HepG2 (cell line): ENCODE measurements at regions not wholly inside any gene's neighbourhood (a gene's known extent, or its start where the extent isn't known, plus 50 kb on each side); places are given as distances from the start of the nearest gene placed in this dataset.

Experiments used
- ATAC-seq: fragments of 200-7000 bp; cut with Tn5 transposase; 3 replicates; pipeline ENCODE4 v1.9.1; 2020; ENCODE audit warnings: mild to moderate bottlenecking, moderate library complexity
- BruUV-seq: library from RNA; stranded (reverse); fragments of 400-500 nt; replicated peaks from 2 replicates; lab custom pipeline; 2021; lab: Mats Ljungman, UMichigan
- CTCF ChIA-PET: fragments of 300-600 bp; formaldehyde crosslinking; extraction: SDS; loops from one replicate; lab custom pipeline; 2021; ENCODE audit warnings: low total read pairs, inconsistent platforms, low intra/inter-chr PET ratio; lab: Yijun Ruan, JAX
- POLR2A ChIA-PET: fragments of 350-600 bp; sonication (Branson Sonifier 250); formaldehyde crosslinking; loops from one replicate; lab custom pipeline; 2020; ENCODE audit warnings: antibody characterized with exemption, inconsistent platforms; lab: Yijun Ruan, JAX
- DNase-seq: peaks from one replicate; pipeline ENCODE4 v3.0.0-alpha.2; 2015; ENCODE audit warnings: low spot score
- FAIRE-seq: peaks from 3 replicates; lab custom pipeline; 2011; peaks lifted over from hg19 to GRCh38; lab: Jason Lieb, UNC
- H2AFZ ChIP-seq: one replicate; pipeline ENCODE4 v1.6.1; 2011; ENCODE audit warnings: low read length, inconsistent platforms
- H3K27ac ChIP-seq: fragments of 300-600 bp; 3 replicates; pipeline ENCODE4 v1.8.0; 2011; ENCODE audit warnings: mixed run types, mild to moderate bottlenecking, mixed read lengths, low read length, inconsistent platforms; ENCODE audit not compliant: insufficient read depth; ENCODE audit errors: extremely low read length
- H3K27me3 ChIP-seq, 2 experiments: fragments of 200-600 bp in 1 of 2; 2 replicates in 1 of 2; 3 replicates in 1 of 2; pipeline versions ENCODE4 v1.6.0 to v1.8.0; 2011; ENCODE audit warnings: low read length in 2 of 2, mild to moderate bottlenecking in 2 of 2, moderate library complexity in 2 of 2, inconsistent platforms in 1 of 2; ENCODE audit not compliant: insufficient read depth in 2 of 2, control insufficient read depth in 1 of 2
- H3K36me3 ChIP-seq, 2 experiments: fragments of 200-600 bp in 1 of 2; replicated peaks in 1 of 2; 2 replicates in 1 of 2; 3 replicates in 1 of 2; pipeline versions ENCODE4 v1.5.1 to v1.8.0; 2011; ENCODE audit warnings: low read length in 2 of 2, inconsistent platforms in 1 of 2; ENCODE audit not compliant: insufficient read depth in 2 of 2, control insufficient read depth in 1 of 2
- H3K4me1 ChIP-seq: 2 replicates; pipeline ENCODE4 v1.5.1; 2012; ENCODE audit warnings: low read length, inconsistent platforms; ENCODE audit not compliant: insufficient read depth
- H3K4me2 ChIP-seq: 2 replicates; pipeline ENCODE4 v1.6.0; 2011; ENCODE audit warnings: low read depth, low read length, inconsistent platforms
- H3K4me3 ChIP-seq, 3 experiments: fragments of 200-600 bp in 1 of 3; sonication (generic), shearing (Covaris generic) in 1 of 3; replicated peaks in 1 of 3; 2 replicates each; pipeline ENCODE4 v1.5.1; 2011 to 2016; ENCODE audit warnings: low read length in 3 of 3, inconsistent platforms in 2 of 3, low read depth in 2 of 3, mild to moderate bottlenecking in 2 of 3, control low read depth in 1 of 3, mixed read lengths in 1 of 3; ENCODE audit not compliant: insufficient read depth in 1 of 3
- H3K79me2 ChIP-seq: one replicate; pipeline ENCODE4 v1.6.1; 2011; ENCODE audit warnings: low read length, inconsistent platforms; ENCODE audit not compliant: insufficient read depth
- H3K9ac ChIP-seq: 2 replicates; pipeline ENCODE4 v1.6.0; 2011; ENCODE audit warnings: mild to moderate bottlenecking, low read depth, low read length, inconsistent platforms; ENCODE audit not compliant: insufficient read depth
- H3K9me3 ChIP-seq: 2 replicates; pipeline ENCODE4 v1.5.1; 2012; ENCODE audit warnings: mild to moderate bottlenecking, low read length
- H4K20me1 ChIP-seq: 2 replicates; pipeline ENCODE4 v1.6.0; 2011; ENCODE audit warnings: inconsistent platforms, mild to moderate bottlenecking, low read length, moderate library complexity; ENCODE audit not compliant: insufficient read depth
- ATF1 ChIP-seq: IDR thresholded peaks from 2 replicates; pipeline ENCODE4 v1.6.1; 2016; ENCODE audit warnings: mild to moderate bottlenecking, control low read depth
- BORCS8-MEF2B ChIP-seq: sonication (generic); formaldehyde crosslinking; IDR thresholded peaks from 2 replicates; pipeline ENCODE4 v1.8.0; 2022; ENCODE audit warnings: mild to moderate bottlenecking, missing genetic modification reagents
- CBX5 ChIP-seq: sonication (generic); formaldehyde crosslinking; IDR thresholded peaks from 2 replicates; pipeline ENCODE4 v1.4.0; 2020; ENCODE audit warnings: missing genetic modification reagents, borderline replicate concordance
- CEBPG ChIP-seq: IDR thresholded peaks from 2 replicates; pipeline ENCODE4 v1.6.1; 2016
- FOXO1 ChIP-seq: sonication (generic); formaldehyde crosslinking; IDR thresholded peaks from 2 replicates; pipeline ENCODE4 v1.4.0; 2020; ENCODE audit warnings: missing genetic modification reagents
- KDM1A ChIP-seq: IDR thresholded peaks from 2 replicates; pipeline ENCODE4 v1.6.1; 2016; ENCODE audit warnings: missing compliant biosample characterization
- MIXL1 ChIP-seq: IDR thresholded peaks from 2 replicates; pipeline ENCODE4 v1.6.1; 2016
- PBX3 ChIP-seq: sonication (generic); formaldehyde crosslinking; IDR thresholded peaks from 2 replicates; pipeline ENCODE4 v1.8.1; 2023; ENCODE audit warnings: missing genetic modification reagents, inconsistent platforms, borderline replicate concordance
- RAD51 ChIP-seq: fragments of 450-650 bp; IDR thresholded peaks from 2 replicates; pipeline ENCODE4 v1.6.1; 2016; ENCODE audit warnings: borderline replicate concordance
- SOX13 ChIP-seq, 3 experiments: fragments of 450-650 bp in 1 of 3; sonication (generic) in 1 of 3; formaldehyde crosslinking in 1 of 3; IDR thresholded peaks in 2 of 3; conservative IDR thresholded peaks in 1 of 3; 2 replicates each; pipeline versions ENCODE4 v1.5.0 to v1.6.1; 2016 to 2020; ENCODE audit warnings: antibody characterized with exemption in 1 of 3, mild to moderate bottlenecking in 1 of 3, missing compliant biosample characterization in 1 of 3, missing genetic modification reagents in 1 of 3, moderate library complexity in 1 of 3
- ZNF12 ChIP-seq: sonication (generic); formaldehyde crosslinking; IDR thresholded peaks from 2 replicates; pipeline ENCODE4 v1.5.0; 2020; ENCODE audit warnings: missing genetic modification reagents
- ZNF207 ChIP-seq: fragments of 450-650 bp; IDR thresholded peaks from 2 replicates; pipeline ENCODE4 v1.6.1; 2016; ENCODE audit warnings: antibody characterized with exemption, borderline replicate concordance
- ZNF781 ChIP-seq: sonication (generic); formaldehyde crosslinking; IDR thresholded peaks from 2 replicates; pipeline ENCODE4 v1.5.1; 2020; ENCODE audit warnings: borderline replicate concordance, mild to moderate bottlenecking, missing genetic modification reagents; ENCODE audit errors: not compliant biosample characterization
- in situ Hi-C: cut with HindIII; loops from 2 replicates; pipeline ENCODE4 v1.10.0; 2017; ENCODE audit warnings: low pct_unique_long_range_greater_than_20kb; ENCODE audit not compliant: extremely low pct_ligation_motif_present
- intact Hi-C: fragments of 100-400 bp; cut with micrococcal nuclease; formaldehyde crosslinking; loops from one replicate; pipeline ENCODE4 v1.10.0; 2022; ENCODE audit not compliant: unreplicated experiment
- TF ChIP-seq, protein P1 (sequence below): IDR thresholded peaks from 2 replicates; pipeline ENCODE4 v1.6.1; 2016; ENCODE audit warnings: control low read depth

DNA sequence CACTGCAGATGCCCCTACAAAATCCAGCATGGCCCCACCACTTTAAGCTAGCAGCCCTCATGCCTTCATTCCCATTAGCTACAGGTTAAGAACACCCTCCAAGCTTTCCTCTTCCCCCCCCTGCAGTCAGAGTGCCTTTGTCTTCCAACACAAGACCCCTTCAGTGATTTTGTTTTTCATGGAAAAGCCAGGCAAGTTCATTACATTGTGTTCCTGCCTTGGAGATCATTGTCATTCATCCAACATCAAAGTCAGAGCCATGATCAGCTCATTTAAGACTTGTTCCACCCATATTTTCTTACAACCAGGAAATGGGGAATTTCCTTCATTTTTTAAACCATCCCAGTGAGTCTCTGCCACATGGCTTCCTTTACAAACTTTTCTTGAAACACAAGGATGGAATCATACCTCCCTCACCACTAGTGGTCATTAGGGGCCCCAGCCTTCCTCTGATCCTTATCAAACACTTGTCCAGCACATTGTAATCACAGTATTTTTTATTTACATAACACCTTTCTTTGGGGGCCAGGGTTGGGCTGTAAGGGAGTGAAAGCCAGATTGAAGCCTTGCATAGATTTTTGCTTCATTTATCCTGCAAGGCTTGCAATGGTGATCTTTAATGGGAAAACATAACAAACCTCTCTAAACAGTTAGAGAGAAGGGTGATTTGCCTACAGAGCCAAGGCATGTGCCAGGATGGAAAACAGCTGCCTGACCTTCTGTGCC, 765.3 kb downstream of the MED13L start:
- H4K20me1 ChIP-seq, result no peaks in the 10 kb centered on the region
- CTCF ChIA-PET, result no interaction called here
- in situ Hi-C loops, result no loop called here

More for the DNA sequence above, 765.3 kb downstream of the MED13L start:
- Histone ChIP-seq H3K79me2 (no peaks in the 10 kb centered on the region), H3K36me3 (no peaks in the 10 kb centered on the region), H3K9ac (no peak overlapping the region), H3K4me3 (no peak overlapping the region), H3K27me3 (peaks cover 0 to 14% of the 10 kb centered on the region in 2 experiments; a peak in 1 of 5 replicates), H2AFZ (no peak overlapping the region), H3K9me3 (peaks cover 8% of the 10 kb centered on the region), H3K4me1 (peaks cover 19% of the 10 kb centered on the region), H3K27ac (no peak overlapping the region), H3K4me2 (no peak overlapping the region)
- DNase-seq, result no peak
- no peak for FAIRE-seq
- no peak for ATAC-seq
- intact Hi-C loops, result no loop called here
- no TSS peak for BruUV-seq
- TF ChIP-seq CBX5 (CRISPR knock-in tag) (no peak), SOX13 (IDR thresholded peaks at IDR 0.05) (no peak), SOX13 (CRISPR knock-in tag; conservative IDR thresholded peaks at IDR 0.05 in 1 of 2, IDR thresholded peaks at IDR 0.05 in 1 of 2) (no peak), BORCS8-MEF2B (no peak), MIXL1 (CRISPR knock-in tag) (no peak), ZNF207 (no peak), KDM1A (no peak), ZNF12 (CRISPR knock-in tag) (no peak), ZNF781 (CRISPR knock-in tag) (no peak), CEBPG (CRISPR knock-in tag) (no peak), RAD51 (no peak), PBX3 (CRISPR knock-in tag) (no peak), ATF1 (CRISPR knock-in tag) (no peak), FOXO1 (CRISPR knock-in tag) (no peak)
- TF ChIP-seq, protein P1, sequence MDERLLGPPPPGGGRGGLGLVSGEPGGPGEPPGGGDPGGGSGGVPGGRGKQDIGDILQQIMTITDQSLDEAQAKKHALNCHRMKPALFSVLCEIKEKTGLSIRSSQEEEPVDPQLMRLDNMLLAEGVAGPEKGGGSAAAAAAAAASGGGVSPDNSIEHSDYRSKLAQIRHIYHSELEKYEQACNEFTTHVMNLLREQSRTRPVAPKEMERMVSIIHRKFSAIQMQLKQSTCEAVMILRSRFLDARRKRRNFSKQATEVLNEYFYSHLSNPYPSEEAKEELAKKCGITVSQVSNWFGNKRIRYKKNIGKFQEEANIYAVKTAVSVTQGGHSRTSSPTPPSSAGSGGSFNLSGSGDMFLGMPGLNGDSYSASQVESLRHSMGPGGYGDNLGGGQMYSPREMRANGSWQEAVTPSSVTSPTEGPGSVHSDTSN (CRISPR knock-in tag), result no peak
- POLR2A ChIA-PET, result no interaction called here
